GM12878 (cell line): ENCODE measurements at regions not wholly inside any gene's neighbourhood (a gene's known extent, or its start where the extent isn't known, plus 50 kb on each side); places are given as distances from the start of the nearest gene placed in this dataset.

Source experiments
- ATAC-seq: fragments of 200-7000 bp; cut with Tn5 transposase; 3 replicates; pipeline ENCODE4 v1.9.1; 2020; ENCODE audit warnings: mild to moderate bottlenecking, moderate library complexity
- BruUV-seq: library from RNA; stranded (reverse); fragments of 400-500 nt; replicated peaks from 2 replicates; lab custom pipeline; 2021; lab: Mats Ljungman, UMichigan
- CTCF ChIA-PET: fragments of 300-600 bp; sonication (Branson Sonifier 250); formaldehyde crosslinking; extraction: SDS; loops from one replicate; lab custom pipeline; 2021; ENCODE audit warnings: inconsistent platforms; lab: Yijun Ruan, JAX
- POLR2A ChIA-PET: fragments of 350-600 bp; formaldehyde crosslinking; extraction: SDS; loops from one replicate; lab custom pipeline; 2021; ENCODE audit warnings: inconsistent platforms; lab: Charles Lee
- RAD21 ChIA-PET: fragments of 300-600 bp; sonication (Branson Sonifier 250); formaldehyde crosslinking; loops from one replicate; lab custom pipeline; 2023; ENCODE audit warnings: antibody characterized with exemption; ENCODE audit not compliant: unreplicated experiment; lab: Charles Lee
- SMC1A ChIA-PET: fragments of 300-600 bp; sonication (Branson Sonifier 250); formaldehyde crosslinking; loops from one replicate; lab custom pipeline; 2023; ENCODE audit not compliant: unreplicated experiment, uncharacterized antibody; lab: Charles Lee
- DNase-seq: peaks from one replicate; pipeline ENCODE4 v3.0.0-alpha.2; 2011; ENCODE audit warnings: low read depth, low spot score
- FAIRE-seq: peaks from 3 replicates; lab custom pipeline; 2011; peaks lifted over from hg19 to GRCh38; lab: Jason Lieb, UNC
- H2AFZ ChIP-seq: 2 replicates; pipeline ENCODE4 v1.6.0; 2011; ENCODE audit warnings: low read depth, low read length, control low read depth; ENCODE audit not compliant: control insufficient read depth
- H3K27ac ChIP-seq: 2 replicates; pipeline ENCODE4 v1.5.1; 2011; ENCODE audit warnings: control low read depth; ENCODE audit not compliant: control insufficient read depth, insufficient read depth
- H3K27me3 ChIP-seq, 2 experiments: replicated peaks in 1 of 2; 2 replicates each; pipeline versions ENCODE4 v1.6.0 to v1.6.1; 2011; ENCODE audit warnings: low read length in 1 of 2; ENCODE audit not compliant: control insufficient read depth in 2 of 2, insufficient read depth in 2 of 2
- H3K36me3 ChIP-seq, 2 experiments: 2 replicates each; pipeline ENCODE4 v1.5.1; 2011; ENCODE audit warnings: low read length in 1 of 2; ENCODE audit not compliant: control insufficient read depth in 2 of 2, insufficient read depth in 2 of 2
- H3K4me1 ChIP-seq: 2 replicates; pipeline ENCODE4 v1.6.1; 2011; ENCODE audit warnings: mild to moderate bottlenecking, low read length, moderate library complexity, mixed read lengths; ENCODE audit not compliant: control insufficient read depth, insufficient read depth
- H3K4me2 ChIP-seq: 2 replicates; pipeline ENCODE4 v1.6.0; 2011; ENCODE audit warnings: control low read depth; ENCODE audit not compliant: control insufficient read depth, insufficient read depth
- H3K4me3 ChIP-seq: fragments of 200-600 bp; sonication (generic); 2 replicates; pipeline ENCODE4 v1.5.1; 2016
- H3K79me2 ChIP-seq: 2 replicates; pipeline ENCODE4 v1.6.0; 2011; ENCODE audit warnings: low read length; ENCODE audit not compliant: control insufficient read depth, insufficient read depth
- H3K9ac ChIP-seq: 2 replicates; pipeline ENCODE4 v1.8.0; 2011; ENCODE audit warnings: low read length, control low read depth, mixed read lengths; ENCODE audit not compliant: control insufficient read depth, insufficient read depth
- H3K9me3 ChIP-seq: replicated peaks from 3 replicates; pipeline ENCODE4 v1.5.1; 2011; ENCODE audit warnings: mild to moderate bottlenecking, low read length; ENCODE audit not compliant: control insufficient read depth, insufficient read depth
- H4K20me1 ChIP-seq: 2 replicates; pipeline ENCODE4 v1.6.0; 2011; ENCODE audit not compliant: control insufficient read depth, insufficient read depth
- BMI1 ChIP-seq: fragments of 450-650 bp; IDR thresholded peaks from 2 replicates; pipeline ENCODE4 v1.6.1; 2016; ENCODE audit warnings: mild to moderate bottlenecking, moderate library complexity, borderline replicate concordance
- E2F4 ChIP-seq: IDR thresholded peaks from 2 replicates; pipeline ENCODE4 v1.6.1; 2012; ENCODE audit warnings: low read depth, low read length, improper control_type of control experiment
- E2F8 ChIP-seq: fragments of 450-650 bp; IDR thresholded peaks from 2 replicates; pipeline ENCODE4 v1.6.1; 2018; ENCODE audit warnings: mild to moderate bottlenecking, low read depth, moderate library complexity; ENCODE audit not compliant: partially characterized antibody
- ELK1 ChIP-seq: IDR thresholded peaks from 2 replicates; pipeline ENCODE4 v1.6.1; 2012; ENCODE audit warnings: low read depth, low read length, improper control_type of control experiment
- ESRRA ChIP-seq: IDR thresholded peaks from 2 replicates; pipeline ENCODE4 v1.6.1; 2012; ENCODE audit warnings: mild to moderate bottlenecking, low read length, improper control_type of control experiment
- EZH2 ChIP-seq: IDR thresholded peaks from 2 replicates; pipeline ENCODE4 v1.6.1; 2012; ENCODE audit warnings: low read depth, mild to moderate bottlenecking, control low read depth, inconsistent platforms, low read length, borderline replicate concordance; ENCODE audit not compliant: control insufficient read depth
- MEF2A ChIP-seq: IDR thresholded peaks from 2 replicates; pipeline ENCODE4 v1.6.1; 2011; ENCODE audit warnings: low read depth, mild to moderate bottlenecking, low read length, moderate library complexity; ENCODE audit not compliant: insufficient read depth
- NKRF ChIP-seq: fragments of 450-650 bp; conservative IDR thresholded peaks from 2 replicates; pipeline ENCODE4 v1.6.1; 2017; ENCODE audit warnings: mild to moderate bottlenecking, moderate library complexity
- PRDM15 ChIP-seq: fragments of 450-650 bp; formaldehyde crosslinking; IDR thresholded peaks from 2 replicates; pipeline ENCODE4 v1.4.0; 2020; ENCODE audit warnings: mild to moderate bottlenecking, moderate library complexity
- TCF7 ChIP-seq: IDR thresholded peaks from 2 replicates; pipeline ENCODE4 v1.6.1; 2014; ENCODE audit warnings: antibody characterized with exemption, borderline replicate concordance
- WGBS: methylation state at CpG from one replicate; pipeline ENCODE4 v1.1.6; 2016; ENCODE audit warnings: low lambda C conversion rate; ENCODE audit not compliant: insufficient replicate concordance, insufficient coverage; ENCODE audit errors: missing lambda C conversion rate; 5-methylcytosine and 5-hydroxymethylcytosine counted together
- in situ Hi-C: fragments of 300-500 bp; cut with MboI; formaldehyde crosslinking; loops from 9 replicates; pipeline ENCODE4 v1.14.3; 2018; ENCODE audit warnings: mixed read lengths
- intact Hi-C: fragments of 100-400 bp; cut with micrococcal nuclease; formaldehyde crosslinking; loops from one replicate; pipeline ENCODE4 v1.14.2; 2022; ENCODE audit not compliant: unreplicated experiment

GRCh38 chr2:198656869-198657268 lies 800.9 kb downstream of the SATB2 start:
- ChIA-PET CTCF (interaction anchor here (0.6 to 4.5 kb wide), 33 partner anchors 8 to 832 kb away, joined by 3 to 47 read pairs (median 4); no protein-coding TSS in a partner anchor), SMC1A (interaction anchor here (0.7 to 5.9 kb wide), 37 partner anchors 9 to 832 kb away, joined by 3 to 69 read pairs (median 5); no protein-coding TSS in a partner anchor), POLR2A (interaction anchor here (0.6 to 1.2 kb wide), 2 partner anchors 48 to 52 kb away, joined by 3 to 5 read pairs; no protein-coding TSS in a partner anchor), RAD21 (interaction anchor here (0.7 to 6.2 kb wide), 35 partner anchors 12 to 832 kb away, joined by 3 to 51 read pairs (median 5); no protein-coding TSS in a partner anchor)
- Histone ChIP-seq H3K9me3 (no peaks in the 10 kb centered on the region), H2AFZ (no peak overlapping the region), H3K9ac (no peak overlapping the region), H3K27me3 (no peaks in the 10 kb centered on the region), H3K4me3 (no peak overlapping the region), H3K27ac (no peak overlapping the region), H3K4me2 (no peak overlapping the region), H3K36me3 (no peaks in the 10 kb centered on the region), H3K4me1 (no peaks in the 10 kb centered on the region), H3K79me2 (no peaks in the 10 kb centered on the region), H4K20me1 (no peaks in the 10 kb centered on the region)
- FAIRE-seq (no peak), DNase-seq (no peak), ATAC-seq (no peak)
- in situ Hi-C loops = loop anchor here (10.0 kb wide), 1 partner anchor 828 kb away; no protein-coding TSS in a partner anchor
- no TSS peak for BruUV-seq
- 3% methylated on average over 2 of the region's 2 CpGs for WGBS
- intact Hi-C loops = loop anchor here (1.0 to 10.0 kb wide), 2 partner anchors 342 to 828 kb away; no protein-coding TSS in a partner anchor
- no peak for TF ChIP-seq EZH2
- no peak for TF ChIP-seq ESRRA
- TF ChIP-seq BMI1 = no peak
- TF ChIP-seq ELK1 = no peak
- no peak for TF ChIP-seq E2F8
- TF ChIP-seq NKRF = no peak
- no peak for TF ChIP-seq E2F4
- TF ChIP-seq MEF2A = no peak
- no peak for TF ChIP-seq PRDM15
- no peak for TF ChIP-seq TCF7
